ENCODE measurements at regions not wholly inside any gene's neighbourhood (a gene's known extent, or its start where the extent isn't known, plus 50 kb on each side); places are given as distances from the start of the nearest gene placed in this dataset.

- TF ChIP-seq POLR2A (IDR thresholded peaks at IDR 0.05) = no peak
- TF ChIP-seq CTCF (IDR thresholded peaks at IDR 0.05) = no peak
Observed at GRCh38 chr13:60759499-60759898, 362.5 kb downstream of the TDRD3 start.

Data from heart left ventricle (tissue), 13 donors.